Type B pancreatic cell (in vitro differentiated cells): ENCODE measurements at regions not wholly inside any gene's neighbourhood (a gene's known extent, or its start where the extent isn't known, plus 50 kb on each side); places are given as distances from the start of the nearest gene placed in this dataset.
A peak's percentile ranks its signal among the peaks of the same experiment; 100 is the strongest.

Experiments
- DNase-seq: peaks from one replicate; pipeline ENCODE4 v3.0.0; 2021; ENCODE audit warnings: mixed read lengths; ENCODE audit not compliant: unreplicated experiment; ENCODE audit errors: extremely low spot score
- H3K27ac Mint-ChIP-seq: 2 replicates; pipeline ENCODE4 v1.8.0; 2021; ENCODE audit warnings: mild to moderate bottlenecking, mixed read lengths
- H3K27me3 Mint-ChIP-seq: 2 replicates; pipeline ENCODE4 v1.8.0; 2021; ENCODE audit warnings: mixed read lengths
- H3K36me3 Mint-ChIP-seq: 2 replicates; pipeline ENCODE4 v1.8.0; 2021; ENCODE audit warnings: mixed read lengths
- H3K4me1 Mint-ChIP-seq: one replicate; pipeline ENCODE4 v1.8.0; 2021; ENCODE audit warnings: mixed read lengths; ENCODE audit not compliant: unreplicated experiment
- H3K4me3 Mint-ChIP-seq: 2 replicates; pipeline ENCODE4 v1.8.0; 2021; ENCODE audit warnings: mild to moderate bottlenecking, mixed read lengths
- H3K9me3 Mint-ChIP-seq: 2 replicates; pipeline ENCODE4 v1.8.0; 2021; ENCODE audit warnings: mixed read lengths
- TF ChIP-seq, protein P1 (sequence below): fragments of 200-600 bp; sonication (generic); conservative IDR thresholded peaks from 2 replicates; pipeline ENCODE4 v1.5.0; 2021; ENCODE audit warnings: antibody characterized with exemption, mild to moderate bottlenecking

DNA sequence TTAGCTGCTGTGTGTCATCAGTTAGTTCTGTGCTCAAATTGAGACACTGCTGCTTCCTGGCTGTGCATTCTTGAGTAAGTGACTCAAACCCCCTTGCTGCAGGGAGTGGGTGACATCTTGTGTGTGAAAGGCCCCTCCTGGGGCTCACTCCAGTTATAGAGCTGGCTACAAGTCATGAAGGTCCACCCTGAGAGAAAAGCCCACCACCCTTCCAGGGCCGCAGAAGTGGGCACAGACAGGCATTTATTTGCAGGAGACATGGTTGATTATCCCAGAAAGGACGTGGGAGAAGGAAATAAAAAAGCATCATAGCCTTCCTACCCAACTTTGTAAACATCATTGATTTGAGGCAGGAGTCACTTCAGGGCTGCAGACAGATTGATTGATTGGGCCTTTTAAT lies 550.6 kb downstream of the MATN1 start:
- DNase-seq = peak; percentile 43
- peaks cover 8% of the 10 kb centered on the region for H3K4me1 Mint-ChIP-seq
- no peak overlapping the region for H3K27ac Mint-ChIP-seq
- TF ChIP-seq, protein P1, sequence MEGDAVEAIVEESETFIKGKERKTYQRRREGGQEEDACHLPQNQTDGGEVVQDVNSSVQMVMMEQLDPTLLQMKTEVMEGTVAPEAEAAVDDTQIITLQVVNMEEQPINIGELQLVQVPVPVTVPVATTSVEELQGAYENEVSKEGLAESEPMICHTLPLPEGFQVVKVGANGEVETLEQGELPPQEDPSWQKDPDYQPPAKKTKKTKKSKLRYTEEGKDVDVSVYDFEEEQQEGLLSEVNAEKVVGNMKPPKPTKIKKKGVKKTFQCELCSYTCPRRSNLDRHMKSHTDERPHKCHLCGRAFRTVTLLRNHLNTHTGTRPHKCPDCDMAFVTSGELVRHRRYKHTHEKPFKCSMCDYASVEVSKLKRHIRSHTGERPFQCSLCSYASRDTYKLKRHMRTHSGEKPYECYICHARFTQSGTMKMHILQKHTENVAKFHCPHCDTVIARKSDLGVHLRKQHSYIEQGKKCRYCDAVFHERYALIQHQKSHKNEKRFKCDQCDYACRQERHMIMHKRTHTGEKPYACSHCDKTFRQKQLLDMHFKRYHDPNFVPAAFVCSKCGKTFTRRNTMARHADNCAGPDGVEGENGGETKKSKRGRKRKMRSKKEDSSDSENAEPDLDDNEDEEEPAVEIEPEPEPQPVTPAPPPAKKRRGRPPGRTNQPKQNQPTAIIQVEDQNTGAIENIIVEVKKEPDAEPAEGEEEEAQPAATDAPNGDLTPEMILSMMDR = no peak
- H3K9me3 Mint-ChIP-seq = no peaks in the 10 kb centered on the region
- H3K4me3 Mint-ChIP-seq = no peak overlapping the region
- no peaks in the 10 kb centered on the region for H3K36me3 Mint-ChIP-seq
- peaks cover 6% of the 10 kb centered on the region for H3K27me3 Mint-ChIP-seq

GRCh38 chr1:30172299-30172694 lies 551.1 kb downstream of the MATN1 start:
- DNase-seq = peak; percentile 40
- Mint-ChIP-seq H3K27me3 (peaks cover 9% of the 10 kb centered on the region), H3K4me1 (peaks cover 8% of the 10 kb centered on the region), H3K4me3 (no peak overlapping the region), H3K9me3 (no peaks in the 10 kb centered on the region), H3K27ac (no peak overlapping the region), H3K36me3 (no peaks in the 10 kb centered on the region)
- TF ChIP-seq, protein P1 = no peak

GRCh38 chr1:30171537-30172298 lies 551.7 kb downstream of the MATN1 start:
- H3K4me3 Mint-ChIP-seq = no peak overlapping the region
- no peaks in the 10 kb centered on the region for H3K9me3 Mint-ChIP-seq
- H3K27ac Mint-ChIP-seq = no peak overlapping the region
- H3K36me3 Mint-ChIP-seq = no peaks in the 10 kb centered on the region
- peaks cover 8% of the 10 kb centered on the region for H3K4me1 Mint-ChIP-seq
- no peak for DNase-seq
- H3K27me3 Mint-ChIP-seq = peaks cover 9% of the 10 kb centered on the region
- TF ChIP-seq, protein P1 = no peak

DNA sequence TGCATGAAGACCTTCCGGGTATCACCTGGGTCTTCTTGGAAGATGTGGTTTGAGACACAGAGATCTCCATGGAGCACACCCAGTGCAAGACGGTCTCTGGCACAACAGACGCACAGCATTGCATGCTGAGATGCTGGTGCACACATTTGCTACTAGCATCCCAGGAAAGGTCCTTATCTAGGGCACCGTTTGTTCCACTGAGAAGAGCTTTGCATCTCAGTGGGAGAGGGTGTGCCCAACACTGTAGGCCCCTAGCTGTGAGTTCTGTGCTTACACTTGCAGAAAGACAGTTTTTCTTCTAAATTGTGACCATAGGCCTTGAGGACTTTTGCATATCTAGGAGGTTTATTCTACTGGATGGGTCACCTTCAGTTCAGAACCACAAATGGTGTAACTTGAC lies 554.1 kb downstream of the MATN1 start:
- H3K4me1 Mint-ChIP-seq = peaks cover 20% of the 10 kb centered on the region
- H3K4me3 Mint-ChIP-seq = no peak overlapping the region
- H3K9me3 Mint-ChIP-seq = no peaks in the 10 kb centered on the region
- TF ChIP-seq, protein P1 = no peak
- no peak overlapping the region for H3K27ac Mint-ChIP-seq
- peaks cover 15% of the 10 kb centered on the region for H3K27me3 Mint-ChIP-seq
- no peaks in the 10 kb centered on the region for H3K36me3 Mint-ChIP-seq
- peak; percentile 32 for DNase-seq

- Mint-ChIP-seq H3K27ac (no peak overlapping the region), H3K27me3 (peaks cover 13% of the 10 kb centered on the region), H3K36me3 (no peaks in the 10 kb centered on the region), H3K9me3 (no peaks in the 10 kb centered on the region), H3K4me1 (peaks cover 13% of the 10 kb centered on the region), H3K4me3 (no peak overlapping the region)
- TF ChIP-seq, protein P1 = no peak
- peak; percentile 45 for DNase-seq
Measured at GRCh38 chr1:30166174-30166573, 557.2 kb downstream of the MATN1 start.
